NCI-H1105 (cell line): ENCODE measurements at regions not wholly inside any gene's neighbourhood (a gene's known extent, or its start where the extent isn't known, plus 50 kb on each side); places are given as distances from the start of the nearest gene placed in this dataset.
"Not testable (repeated sequence)": the region's sequence is repeated elsewhere in the genome, so short reads cannot be mapped to it uniquely, and the experiment has no call there.

ENCODE experiments used
- DNase-seq: peaks from one replicate; lab custom pipeline; 2025; lab: John Stamatoyannopoulos, UW

DNA sequence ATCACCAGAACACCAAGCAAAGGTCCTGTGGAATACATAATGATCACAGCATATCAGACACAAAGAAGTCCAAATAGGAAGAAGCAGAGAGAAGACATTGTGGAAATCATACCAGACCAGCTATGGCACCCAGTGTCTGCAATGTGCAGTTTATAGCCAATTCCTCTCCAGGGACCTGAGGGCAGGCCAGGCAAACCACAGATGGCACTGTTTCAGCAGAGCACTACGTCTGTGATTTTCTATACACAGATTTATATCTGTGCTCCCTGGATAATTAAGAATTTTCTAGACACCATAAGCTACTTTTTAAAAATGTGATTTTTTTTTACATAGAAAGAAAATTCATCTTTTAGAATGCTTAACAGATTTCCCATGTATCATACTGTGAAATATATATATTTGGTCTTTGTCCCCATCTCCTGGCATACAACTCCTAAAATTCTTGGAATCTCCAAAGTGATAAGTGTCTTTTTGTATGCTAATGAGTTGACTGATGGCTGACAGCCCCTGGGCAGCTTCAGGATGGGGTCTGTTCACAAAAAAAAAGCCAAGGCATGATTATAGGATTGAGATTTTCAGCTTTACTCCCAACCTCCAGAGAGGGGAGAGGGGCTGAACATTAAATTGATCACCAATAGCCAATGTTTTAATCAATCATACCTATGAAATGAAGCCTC is 498.1 kb downstream of the SIPA1L2 start:
- no peak for DNase-seq

DNA sequence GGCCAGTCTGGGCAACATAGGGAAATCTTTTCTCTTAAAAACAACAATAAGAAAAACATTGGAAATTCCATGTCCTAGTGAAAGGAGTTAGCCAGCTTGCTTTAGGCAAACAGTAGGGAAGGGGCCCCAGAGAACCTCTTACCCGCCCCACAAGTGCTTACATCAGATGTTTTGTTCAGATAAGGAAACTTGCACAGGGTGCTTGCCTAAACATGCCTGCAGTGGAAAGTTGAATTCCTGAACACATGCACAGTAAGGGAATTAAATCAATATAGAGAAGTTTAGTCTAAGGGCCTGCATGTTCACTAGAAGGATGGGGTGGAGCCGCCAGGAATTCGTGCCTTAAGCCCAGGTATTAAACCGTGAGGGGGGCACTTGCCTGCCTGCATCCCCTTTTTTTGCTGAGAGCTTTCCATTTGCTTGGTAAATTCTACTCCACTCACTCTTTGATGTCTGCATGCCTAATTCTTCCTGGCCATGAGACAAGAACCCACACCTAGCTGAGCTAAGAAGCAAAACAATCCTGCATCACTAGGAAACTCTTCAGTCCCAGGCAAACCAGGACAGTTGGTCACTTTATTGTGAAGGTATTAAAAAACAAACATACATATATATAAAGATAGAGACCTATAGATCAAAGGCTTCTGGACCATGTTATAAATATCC is 499.0 kb downstream of the SIPA1L2 start:
- DNase-seq: no peak

DNA sequence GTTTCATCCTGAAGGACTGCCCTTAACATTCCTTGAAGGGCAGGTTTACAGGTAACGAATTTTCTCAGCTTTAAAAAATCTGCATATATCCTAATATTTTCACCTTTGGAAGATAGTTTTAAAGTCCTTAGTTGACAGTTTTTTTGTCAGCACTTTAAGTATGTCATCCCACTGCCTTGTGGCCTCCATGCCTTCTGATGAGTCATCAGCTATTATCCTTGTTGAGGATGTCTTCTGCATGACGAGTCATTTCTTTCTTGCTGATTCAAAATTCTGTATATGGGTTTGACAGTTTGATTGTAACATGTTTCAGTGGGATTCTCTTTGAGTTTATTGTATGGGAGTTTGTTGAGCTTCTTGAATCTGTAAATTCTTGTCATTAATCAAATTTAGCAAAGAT is 500.6 kb downstream of the DISC1 start:
- no peak for DNase-seq

DNA sequence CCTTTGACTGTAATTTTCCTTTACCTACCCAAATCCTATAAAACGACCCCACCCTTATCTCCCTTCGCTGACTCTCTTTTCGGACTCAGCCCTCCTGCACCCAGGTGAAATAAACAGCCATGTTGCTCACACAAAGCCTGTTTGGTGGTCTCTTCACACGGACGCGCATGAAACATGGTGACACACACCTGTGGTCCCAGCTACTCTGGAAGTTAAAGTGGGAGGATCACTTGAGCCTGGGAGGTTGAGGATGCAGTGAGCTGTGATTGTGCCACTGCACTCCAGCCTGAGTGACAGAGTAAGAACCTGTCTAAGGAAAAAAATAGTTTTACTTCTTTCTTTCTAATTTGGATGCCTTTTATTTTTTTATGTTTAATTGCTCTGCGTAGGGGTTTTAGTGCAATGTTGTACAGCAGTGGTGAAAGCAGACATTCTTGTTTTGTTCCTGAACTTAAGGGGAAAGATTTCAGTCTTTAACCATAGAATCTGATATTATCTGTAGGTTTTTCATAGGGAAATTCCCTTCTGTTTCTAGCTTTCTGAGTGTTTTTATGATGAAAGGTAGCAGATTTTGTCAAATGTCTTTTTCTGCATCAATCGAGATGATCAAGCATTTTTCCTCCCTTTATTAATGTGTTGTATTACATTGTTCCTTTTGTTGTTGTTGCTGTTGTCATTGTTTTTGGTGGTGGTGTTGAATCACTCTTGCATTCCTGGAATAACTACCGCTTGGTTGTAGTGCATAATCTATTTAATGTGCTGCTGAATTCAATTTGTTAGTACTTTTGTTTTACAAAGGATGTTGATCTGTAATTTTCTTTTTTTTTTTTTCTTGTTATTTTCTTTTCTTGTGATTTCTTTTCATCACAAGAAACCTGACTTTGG is 497.4 kb downstream of the DISC1 start:
- DNase-seq: no peak

DNA sequence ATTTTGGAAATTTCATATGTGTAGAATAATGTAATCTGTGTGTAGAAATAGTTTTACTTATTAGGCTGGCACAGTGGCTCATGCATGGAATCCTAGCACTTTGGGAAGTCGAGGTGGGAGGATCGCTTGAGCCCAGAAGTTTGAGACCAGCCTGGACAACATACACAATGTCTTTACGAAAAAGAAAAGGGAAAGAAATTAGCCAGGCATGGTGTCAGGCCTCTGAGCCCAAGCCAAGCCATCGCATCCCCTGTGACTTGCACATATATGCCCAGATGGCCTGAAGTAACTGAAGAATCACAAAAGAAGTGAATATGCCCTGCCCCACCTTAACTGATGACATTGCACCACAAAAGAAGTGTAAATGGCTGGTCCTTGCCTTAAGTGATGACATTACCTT is 491.3 kb downstream of the DISC1 start:
- DNase-seq: not testable (repeated sequence)

DNA sequence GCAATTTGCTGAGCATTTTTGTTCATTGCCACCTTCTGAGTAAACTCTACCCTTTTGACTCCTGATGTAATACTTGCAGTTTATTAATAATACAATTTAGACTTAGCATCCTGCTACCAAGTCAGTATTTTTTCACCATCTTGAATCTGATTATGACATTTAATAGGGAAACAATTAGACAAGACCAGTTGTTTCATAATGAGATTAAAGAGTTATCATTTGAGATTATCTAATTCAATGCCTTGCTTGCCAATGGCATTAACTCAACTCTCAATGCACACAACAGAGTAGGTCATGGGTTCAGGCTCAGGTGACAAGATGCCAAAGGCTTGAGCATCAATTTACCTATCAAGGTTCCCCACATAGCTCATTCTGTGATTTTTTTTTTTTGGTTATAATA is 488.4 kb downstream of the DISC1 start:
- DNase-seq: no peak

DNA sequence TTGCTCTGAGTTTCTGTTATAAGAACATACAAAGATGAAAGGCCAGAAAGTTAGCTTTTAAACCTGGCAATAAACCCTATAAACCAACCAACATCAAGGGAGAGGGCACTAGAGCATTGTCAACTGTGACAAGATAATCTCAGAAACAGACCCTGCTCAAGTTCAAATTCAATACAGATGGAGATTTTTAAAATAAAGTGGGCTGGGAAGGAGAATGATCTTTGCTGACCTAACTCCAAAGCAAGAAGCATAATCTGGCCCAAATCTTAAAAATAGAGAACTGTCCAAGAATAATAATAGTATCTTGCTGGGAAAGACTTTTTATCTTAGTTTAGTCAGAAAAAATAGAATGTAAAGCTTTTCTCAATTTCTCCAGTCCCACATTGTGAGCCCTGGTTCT is 485.5 kb downstream of the DISC1 start:
- no peak for DNase-seq

DNA sequence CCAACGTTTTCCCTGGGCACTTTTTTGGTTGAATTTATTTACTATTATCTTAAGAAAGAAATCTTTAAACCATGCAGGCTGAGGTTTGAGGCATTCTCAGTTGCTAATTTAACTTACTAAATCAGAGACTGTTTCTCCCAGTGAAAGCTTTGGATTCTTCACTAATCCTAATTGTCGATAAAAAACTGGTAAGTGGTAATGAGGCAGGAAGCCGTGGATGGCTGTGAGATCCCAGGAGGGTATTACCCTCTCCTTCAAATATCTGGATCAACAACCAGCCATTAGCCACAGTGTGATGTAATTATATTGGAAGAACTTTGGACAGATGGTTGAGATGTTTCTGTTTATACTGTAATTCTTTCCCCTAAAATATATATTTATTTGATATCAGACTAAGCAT is 485.0 kb downstream of the DISC1 start:
- no peak for DNase-seq

DNA sequence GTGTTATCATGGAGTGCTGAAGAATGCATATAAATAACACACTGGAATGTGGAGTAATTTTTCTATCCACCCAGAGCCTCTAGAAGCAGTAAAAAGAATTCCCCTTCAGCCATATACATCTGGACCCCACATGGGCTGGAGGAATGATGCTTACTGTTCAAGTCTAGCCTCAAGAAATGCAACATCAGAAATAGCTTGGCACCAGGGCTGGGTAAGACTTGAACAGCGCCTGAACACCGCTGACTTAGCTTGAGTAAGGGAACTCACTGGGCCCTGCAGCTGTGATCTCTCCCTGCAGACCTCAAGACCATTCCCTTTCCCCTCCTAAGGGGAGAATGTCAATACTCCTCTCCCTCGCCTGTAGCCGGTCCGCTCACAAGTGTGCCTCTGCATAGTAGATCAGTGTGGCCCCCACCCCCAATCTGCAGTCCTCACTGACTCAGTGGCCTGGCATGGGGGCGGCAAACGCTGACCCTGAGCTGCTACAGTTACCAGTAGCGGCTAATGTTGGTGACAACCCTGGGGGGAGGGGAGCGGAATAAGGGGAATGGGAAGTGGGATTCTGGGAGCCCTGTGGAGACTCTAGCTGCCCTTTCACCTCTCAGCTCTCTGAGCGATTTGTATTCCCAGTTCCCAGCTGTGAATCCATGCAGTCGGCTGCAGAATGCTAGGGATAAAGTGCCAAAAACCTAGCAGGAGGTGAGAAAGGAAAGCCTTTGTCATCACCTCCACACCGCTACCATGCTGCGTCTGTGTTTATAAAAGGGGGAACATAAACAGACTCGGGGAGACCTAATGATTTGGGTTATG is 483.9 kb downstream of the DISC1 start:
- DNase-seq: no peak

DNA sequence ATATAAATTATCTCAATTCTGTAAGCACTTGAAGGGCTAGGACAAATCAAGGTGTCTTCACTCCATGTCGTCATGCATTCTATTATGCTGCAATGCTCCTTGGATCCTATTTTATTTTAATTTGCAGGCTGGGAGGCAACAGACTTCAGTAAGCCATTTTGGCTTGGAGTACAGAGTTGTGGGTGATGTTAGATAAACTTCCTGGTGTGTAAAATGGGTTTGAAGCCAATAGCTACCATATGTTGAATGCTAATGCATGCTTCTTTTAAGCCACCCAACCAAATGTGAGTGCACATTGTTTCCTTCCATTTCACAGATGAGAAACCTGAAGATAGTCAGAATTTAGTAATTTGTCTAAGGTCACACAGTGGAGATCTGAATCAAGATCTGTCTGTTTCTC is 482.8 kb downstream of the DISC1 start:
- DNase-seq: no peak

DNA sequence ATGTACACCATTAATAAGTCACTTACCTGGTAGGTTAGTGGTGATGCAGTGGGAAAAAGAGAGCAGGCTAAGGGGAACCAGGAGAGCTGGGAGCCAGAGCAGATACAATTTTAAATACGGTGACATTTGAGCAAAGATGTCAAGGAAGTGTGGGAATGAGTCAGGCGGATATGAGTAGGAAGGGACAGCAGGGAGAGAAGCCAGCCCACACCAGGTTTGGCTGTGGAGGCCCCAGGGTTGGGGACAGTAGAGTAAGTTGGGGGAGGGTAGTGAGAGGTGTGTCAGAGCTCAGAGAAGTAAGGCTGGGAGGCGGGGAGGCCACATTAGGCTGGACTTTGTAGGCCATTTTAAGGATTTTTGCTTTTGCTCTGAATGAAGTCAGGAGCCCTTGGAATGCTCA is 482.0 kb downstream of the DISC1 start:
- DNase-seq: no peak

DNA sequence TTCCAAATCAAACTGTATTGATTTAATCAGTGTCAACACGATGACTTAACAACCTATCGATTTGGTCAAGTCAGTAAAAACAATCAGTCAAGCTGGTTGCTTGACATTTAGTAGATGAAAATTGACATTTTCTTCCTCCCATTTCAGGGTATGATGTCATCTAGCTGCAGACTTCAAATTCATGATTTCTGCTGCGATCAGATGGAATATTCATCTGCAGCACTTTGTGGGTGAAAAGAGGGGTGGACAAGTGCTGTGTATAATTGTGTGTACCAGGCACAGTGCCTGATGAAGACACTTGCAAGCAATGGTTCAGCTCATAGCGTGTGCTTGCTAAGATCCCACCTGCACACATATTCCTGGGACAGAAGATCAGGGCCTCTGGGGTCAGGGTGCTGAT is 479.8 kb downstream of the DISC1 start:
- no peak for DNase-seq

DNA sequence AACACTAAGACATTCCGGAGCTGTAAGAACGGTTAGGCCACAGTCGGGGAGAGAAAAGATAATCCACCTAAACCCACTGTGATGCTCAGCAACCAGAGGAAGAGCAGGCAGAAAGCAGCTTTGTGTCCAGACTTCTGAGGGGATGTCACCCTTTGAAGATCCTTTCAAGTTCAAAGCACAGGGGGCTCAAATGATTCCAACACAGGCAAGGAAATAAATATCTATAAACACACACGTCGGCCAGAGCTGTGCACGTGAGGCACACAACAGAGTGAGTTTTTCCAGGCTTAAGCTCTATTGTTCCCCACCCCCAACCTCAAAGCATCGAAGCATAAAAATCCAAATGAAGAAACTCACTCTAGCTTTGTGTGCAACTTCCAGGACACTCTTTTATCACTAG is 479.0 kb downstream of the DISC1 start:
- no peak for DNase-seq

DNA sequence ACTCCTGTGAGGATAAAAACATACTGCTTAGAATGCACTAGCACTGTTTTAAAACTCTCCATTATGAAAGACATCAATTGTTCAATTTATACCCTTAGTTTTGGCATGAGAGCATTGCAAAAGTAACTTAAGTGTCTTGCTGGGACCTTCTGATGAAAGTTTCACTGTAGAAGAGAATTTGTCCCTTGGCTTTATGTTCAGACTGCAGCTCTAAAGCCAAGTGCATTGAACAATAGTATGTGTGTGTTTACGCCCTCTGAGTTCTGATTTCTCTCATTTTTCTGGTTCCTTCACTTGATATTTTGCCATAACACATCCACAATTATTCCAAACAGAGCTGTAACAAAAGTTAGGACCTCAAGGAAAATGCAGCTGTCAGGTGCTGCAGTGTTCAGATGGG is 474.6 kb downstream of the DISC1 start:
- no peak for DNase-seq

DNA sequence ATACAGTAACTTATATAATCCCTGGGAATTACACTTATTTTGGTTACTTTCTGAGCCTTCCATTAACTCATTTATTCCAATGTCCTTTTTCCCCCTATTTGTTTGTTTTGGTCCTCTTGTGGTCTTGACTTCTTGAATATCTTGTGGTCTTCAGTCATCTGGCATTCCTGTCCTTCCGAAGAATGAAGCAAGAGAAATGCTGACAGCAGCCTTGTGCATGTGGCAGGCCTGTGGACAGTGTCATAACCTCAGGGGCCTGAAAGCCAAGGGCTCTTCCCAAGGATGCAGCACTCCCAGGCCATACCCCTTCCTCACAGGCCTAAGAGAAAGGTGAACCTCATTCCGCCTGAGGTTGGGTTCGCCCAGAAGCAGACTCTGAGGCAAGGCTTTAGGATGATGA is 470.2 kb downstream of the DISC1 start:
- DNase-seq: no peak
